NCI-H1105 treated with DMSO at 0.1 percent for 48 hours (cell line): ENCODE measurements at regions not wholly inside any gene's neighbourhood (a gene's known extent, or its start where the extent isn't known, plus 50 kb on each side); places are given as distances from the start of the nearest gene placed in this dataset.

ENCODE experiments used
- DNase-seq: peaks from one replicate; lab custom pipeline; 2025; lab: John Stamatoyannopoulos, UW

DNA sequence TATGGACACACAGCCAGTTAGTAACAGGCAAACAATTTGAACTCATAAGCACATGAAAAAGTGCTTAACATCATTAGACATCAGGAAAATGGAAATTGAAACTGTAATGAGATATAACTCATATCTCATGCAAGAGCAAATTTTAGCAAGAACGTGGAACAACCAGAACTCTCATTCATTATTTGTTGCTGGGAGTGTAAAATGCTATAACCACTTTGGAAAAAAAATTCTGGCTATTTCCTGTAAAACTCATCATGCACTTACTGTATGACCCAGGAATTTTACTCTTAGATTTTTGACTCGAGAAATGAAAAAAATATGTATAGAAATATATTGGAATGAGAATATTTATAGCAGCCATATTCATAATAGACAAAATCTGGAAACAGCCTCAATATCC, 205.7 kb upstream of the PUM3 start:
- no peak for DNase-seq

DNA sequence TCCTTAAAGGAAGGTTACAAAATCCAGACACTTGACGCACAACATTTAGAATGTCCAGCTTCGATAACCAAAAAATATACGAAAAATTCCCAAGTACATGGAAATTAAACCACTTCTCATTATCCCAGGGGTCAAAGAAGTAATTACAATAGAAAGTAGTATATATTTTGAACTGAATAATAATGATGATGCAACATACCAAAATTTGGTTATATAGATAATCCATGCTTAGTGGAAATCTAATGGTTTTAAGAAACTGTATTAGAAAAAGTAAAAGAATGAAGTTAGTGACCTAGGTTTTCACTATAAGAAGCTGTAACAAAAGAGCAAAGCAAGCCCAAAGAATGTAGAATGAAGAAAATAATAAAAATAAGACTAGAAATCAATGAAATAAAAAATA, 204.0 kb upstream of the PUM3 start:
- DNase-seq = no peak

DNA sequence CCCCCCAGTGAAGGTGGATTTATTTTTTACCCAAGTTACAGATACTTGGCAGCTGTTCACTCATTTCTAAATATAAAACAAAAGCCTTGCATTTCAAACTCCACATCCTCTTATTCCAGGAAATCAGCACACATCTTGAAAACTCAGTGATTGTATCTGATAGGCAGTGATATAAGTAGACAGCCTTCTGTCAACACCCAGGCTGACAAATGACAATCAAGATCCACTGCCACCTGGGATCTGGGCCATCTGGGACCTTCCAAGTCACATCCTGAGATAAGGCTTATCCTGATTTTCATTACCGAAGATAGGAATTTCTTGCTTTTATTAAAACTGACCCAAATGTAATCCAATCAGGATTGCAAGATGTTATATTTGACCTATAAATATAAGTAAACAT, 201.3 kb upstream of the PUM3 start:
- no peak for DNase-seq

DNA sequence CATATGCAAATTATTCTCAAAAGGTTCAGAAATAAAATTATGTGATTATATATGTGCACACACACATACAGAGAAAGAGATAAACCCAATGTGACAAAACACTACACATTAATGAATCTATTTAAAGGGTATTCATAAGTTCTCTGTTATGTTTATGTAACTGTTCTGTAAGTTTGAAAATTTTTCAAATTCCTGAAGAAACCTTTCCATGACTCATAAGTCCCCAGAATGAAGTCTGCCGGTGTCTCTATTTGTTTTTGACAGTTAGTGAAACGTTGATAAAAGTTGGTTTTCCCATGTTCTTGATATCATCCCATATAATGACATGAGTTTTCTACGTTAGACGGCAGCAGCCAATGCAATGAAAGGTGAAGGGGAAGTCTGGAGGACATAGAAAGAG, 199.5 kb upstream of the PUM3 start:
- no peak for DNase-seq

DNA sequence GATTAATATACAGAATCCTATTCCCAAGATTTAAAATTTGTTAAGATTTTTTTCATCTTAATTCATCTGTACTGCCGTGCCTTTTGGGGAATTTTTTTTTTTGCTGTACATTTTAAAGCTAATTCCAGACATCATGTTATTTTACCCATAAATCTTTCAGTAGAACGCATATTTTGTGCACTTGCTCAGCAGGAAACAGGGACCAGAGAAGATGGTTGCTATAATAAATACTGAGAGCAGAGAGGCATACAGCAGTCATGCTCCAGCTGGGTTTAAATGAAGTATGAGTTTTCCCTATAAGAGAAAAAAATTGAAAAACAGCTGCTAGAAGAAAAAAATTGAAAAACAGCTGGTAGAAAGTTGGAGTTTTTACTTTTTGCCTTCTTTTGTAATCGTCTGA, 196.9 kb upstream of the PUM3 start:
- no peak for DNase-seq

DNA sequence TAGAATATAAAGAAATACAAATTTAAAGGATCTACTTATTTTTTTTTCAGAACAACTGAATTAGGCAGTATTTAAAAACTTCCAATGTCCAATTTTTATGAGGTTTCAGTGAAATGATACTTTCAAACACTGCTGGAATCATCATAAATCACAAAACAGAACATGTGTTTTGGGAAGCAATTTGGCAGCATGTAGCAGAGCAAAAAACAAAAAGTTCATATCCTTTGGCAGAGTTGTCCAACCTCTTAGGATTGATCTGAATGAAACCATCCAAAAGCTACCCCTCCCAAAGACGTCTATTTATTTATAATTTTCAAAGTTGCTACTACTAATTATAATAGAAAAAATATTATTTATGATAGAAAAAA, 192.4 kb upstream of the PUM3 start:
- DNase-seq = no peak

DNA sequence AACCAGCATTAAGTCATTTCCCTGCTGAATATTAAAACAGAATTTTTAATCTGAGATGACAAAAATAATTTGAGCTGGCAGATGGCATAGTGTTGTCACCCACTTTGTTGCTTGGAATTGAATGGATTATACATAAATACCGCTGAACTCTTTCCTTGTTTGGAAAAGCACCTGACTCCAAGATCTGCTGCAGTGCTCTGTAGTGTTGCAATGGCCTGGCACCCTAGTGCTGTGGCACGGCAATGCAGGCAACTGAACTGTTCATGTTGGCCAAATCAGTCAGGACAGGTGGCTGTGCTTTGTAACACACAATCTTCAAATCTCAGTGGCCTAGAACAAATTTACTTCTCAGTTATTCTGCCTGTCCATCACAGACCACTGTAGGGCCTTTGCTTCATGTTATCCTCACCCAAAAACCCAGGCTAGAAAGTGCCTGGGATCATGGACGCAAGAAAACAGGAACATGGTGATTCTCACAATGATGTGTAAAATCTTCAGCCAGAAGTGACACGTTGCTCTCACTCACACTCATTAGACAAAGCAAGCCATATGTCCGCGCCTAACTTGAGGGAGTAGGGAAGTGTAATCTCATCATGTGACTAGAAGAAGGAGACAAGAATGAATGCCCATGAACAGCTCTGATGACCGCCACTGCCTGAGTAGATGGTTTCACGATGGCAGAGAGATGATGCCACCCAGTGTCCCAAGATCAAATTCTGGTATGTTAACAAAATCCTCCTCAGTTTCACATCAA, 191.9 kb upstream of the PUM3 start:
- no peak for DNase-seq

DNA sequence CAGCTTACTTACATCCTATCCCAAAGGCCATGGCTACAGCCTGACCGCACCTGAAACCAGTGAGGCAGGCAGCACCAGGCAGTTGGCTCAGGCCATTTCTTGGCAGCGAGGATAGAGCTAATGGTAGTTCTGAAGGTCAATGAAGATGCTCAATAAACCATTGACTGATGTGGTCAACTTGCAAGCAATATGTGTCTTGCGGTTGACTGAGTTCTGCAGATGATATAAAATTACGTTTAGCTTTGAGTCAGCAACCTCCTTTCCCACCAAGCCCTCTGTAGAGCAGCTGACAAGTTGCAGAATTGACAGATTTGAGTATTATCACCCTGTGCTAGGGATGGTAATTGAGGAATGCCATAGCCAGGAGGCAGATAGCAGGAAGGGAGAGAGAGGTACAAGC, 189.0 kb upstream of the PUM3 start:
- DNase-seq = no peak

DNA sequence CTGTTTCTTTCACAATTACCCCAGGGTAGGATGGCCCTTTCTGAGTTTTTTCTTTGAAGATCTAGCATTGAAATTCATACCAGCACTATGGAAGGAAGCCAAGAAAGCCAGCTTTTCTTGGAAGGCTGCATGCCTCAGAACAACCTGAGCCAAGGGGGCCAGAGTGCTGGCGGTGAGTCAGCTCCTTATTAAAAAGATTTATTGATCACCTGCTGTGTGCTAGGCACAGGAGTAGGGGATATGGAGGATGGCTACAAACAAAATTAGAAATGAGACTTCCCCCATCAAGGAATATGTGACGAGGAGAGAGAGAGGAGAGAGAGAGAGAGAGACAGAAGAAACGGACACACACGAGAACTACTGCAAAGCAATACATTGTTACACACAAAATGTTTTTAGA, 184.6 kb upstream of the PUM3 start:
- no peak for DNase-seq

DNA sequence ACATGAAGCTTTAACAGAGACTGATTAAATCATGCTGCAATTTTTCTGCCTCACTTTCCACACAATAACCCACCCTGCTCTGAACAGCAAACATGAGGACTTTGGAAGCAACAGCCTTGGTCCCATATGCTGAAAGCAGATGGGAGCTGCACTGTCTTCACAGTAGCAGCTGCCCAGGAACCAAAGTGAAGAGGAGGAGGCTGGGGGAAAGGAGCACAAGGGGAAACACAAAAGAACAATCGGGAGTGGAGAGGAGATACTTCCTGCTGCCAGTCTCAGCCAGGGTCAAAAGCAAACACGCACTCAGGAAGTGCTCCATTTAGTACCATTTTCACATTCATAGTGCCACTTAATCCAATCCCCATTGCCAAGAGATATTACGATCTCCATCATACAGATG, 183.3 kb upstream of the PUM3 start:
- DNase-seq = peak; percentile 62

DNA sequence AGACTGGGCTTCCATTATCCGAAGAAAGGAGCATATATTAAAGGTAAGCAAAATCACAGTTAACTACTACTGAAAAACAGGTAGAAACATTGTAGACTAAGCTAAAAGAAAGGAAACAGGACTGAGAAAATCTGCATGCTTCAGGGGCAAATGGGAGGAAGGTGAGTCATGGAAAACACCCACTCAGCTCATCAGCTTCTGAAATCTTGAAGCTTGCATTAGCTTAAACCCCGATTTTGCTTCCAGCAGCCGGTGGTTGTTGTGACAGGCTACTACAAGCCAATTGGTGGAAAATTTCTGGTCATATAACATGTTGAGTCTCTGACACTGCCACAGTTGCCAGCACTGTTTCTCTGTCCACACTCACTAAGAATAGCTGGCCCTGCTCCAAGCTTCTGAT, 179.6 kb upstream of the PUM3 start:
- DNase-seq = no peak

DNA sequence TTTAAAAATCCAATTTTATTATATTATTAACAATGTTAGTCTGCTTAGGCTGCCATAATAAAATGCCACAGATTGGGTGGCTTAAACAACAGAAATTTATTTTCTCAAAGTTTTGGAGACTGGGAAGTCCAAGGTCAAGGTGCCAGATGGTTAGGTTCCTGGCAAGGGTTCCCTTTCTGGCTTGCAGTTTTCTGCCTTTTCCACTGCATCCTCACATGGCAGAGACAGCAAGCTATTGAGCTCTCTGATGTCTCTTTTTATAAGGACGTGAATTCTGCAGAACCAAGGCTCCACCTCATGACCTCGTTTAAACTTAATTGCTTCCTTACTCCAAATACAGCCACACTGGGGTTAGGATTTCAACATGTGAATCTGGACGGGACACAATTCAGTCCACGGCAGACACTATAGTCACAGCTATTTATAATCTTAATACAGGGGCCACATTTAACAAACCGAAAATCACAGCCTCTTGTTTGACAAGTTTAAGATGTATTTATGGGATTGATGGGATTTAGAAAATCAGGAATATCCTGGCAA, 174.9 kb upstream of the PUM3 start:
- DNase-seq = no peak

DNA sequence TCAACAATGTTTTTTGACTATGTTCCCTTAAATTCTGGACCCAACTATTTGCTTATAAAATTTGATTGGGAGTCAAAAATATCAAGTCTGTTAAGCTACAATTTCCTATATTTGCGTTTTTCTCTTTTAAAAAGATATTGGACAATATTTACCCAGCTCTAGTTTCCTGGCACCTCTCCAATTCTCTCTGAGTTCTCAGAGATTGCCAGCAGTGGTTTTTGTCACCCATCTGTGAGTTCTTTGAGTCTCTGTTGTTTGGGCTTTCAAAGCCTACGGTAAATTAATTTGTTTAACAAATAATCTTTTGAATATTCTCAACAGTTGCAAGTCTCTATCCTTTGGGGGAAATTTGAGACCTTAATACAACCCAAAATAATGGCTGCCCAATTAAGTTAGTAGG, 174.2 kb upstream of the PUM3 start:
- peak; percentile 80 for DNase-seq

DNA sequence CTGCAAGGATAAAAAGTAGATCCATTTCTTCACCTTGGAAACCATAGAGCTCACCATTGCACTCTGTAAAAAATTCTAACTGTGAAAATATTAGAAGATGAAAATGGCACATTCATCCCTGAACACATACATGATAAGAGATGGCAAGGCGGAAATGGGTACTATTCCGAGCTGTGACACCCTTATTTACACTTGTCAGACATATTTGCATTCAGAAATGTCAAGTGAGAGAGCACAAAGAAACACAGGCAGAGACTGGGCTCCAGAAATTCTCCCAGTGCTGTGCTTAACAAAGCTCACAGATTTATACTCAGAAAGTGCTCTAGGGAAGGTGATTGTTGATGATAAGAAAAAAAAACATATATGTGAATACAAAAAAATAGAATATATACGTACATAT, 170.3 kb upstream of the PUM3 start:
- DNase-seq = no peak

DNA sequence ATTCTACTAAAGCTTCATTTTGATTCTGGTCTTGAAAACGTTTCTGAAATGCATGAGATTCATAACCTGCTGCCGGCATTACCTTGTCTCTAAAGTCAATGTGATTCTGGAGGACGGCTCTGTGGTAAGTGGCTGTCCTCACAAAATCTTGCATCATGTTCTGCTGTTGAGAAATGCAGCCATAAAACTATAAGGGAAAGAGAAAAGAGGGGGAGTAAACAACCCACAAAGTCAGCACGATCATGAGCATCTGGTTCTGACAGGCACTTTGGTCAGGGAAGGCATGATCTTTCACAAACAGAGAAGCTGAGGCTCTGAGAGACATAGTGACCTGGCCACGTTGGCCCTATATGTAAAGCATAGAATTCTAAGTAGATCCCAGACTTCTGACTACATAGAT, 168.9 kb upstream of the PUM3 start:
- DNase-seq = no peak

DNA sequence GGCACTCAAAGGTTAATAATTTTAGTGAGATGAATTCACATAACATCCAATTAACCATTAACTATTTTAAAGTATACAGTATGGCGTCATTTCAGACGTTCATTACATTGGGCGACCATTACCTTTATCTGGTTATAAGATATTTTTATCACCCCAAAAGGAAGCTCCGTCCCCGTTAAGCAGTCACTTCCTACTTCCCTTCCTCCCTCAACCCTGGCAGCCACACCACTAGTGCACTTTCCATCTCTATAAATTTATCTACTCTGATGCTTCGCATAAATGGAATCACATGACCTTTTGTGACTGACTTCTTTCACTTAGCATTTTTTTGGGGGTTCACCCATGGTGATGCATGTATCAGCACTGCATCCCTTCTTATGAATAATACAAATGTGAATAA, 168.3 kb upstream of the PUM3 start:
- DNase-seq = no peak

DNA sequence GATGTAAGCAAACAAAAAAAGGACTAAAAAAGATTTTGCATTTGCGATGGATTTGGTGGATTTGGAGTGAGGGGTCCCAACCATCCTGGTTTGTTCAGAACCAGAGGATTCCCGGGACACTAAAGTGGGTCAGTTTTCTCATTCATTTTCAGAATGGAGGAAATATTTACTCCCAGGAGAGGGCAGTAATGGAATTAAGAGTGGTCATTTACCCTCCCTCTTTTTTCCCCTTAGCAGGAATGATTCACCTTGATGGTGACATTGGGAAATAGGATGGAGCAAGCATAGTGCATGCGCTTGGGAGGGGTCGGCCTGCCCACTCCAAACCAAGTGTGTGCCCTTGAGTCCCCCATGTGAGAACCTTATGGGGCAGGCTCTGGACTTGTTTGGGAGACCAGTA, 164.2 kb upstream of the PUM3 start:
- DNase-seq = no peak

DNA sequence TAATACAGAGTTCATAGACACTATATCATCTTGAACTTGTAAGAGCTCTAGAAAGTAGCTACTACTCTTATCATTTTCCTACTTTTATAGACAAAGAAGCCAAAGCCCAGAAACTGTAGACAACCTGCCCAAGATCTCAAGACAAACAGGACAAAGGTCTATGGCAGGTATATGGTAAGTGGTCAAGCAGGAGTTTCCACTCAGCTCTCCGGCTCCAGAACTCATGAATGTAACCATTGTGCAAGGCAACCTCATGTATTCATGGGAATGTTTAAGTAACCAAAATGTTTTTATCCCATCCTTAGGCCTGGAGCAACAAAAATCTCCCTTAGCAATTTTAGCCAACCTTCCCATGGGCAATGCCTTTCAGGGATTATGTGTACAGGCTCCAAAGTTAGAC, 163.4 kb upstream of the PUM3 start:
- DNase-seq = no peak

DNA sequence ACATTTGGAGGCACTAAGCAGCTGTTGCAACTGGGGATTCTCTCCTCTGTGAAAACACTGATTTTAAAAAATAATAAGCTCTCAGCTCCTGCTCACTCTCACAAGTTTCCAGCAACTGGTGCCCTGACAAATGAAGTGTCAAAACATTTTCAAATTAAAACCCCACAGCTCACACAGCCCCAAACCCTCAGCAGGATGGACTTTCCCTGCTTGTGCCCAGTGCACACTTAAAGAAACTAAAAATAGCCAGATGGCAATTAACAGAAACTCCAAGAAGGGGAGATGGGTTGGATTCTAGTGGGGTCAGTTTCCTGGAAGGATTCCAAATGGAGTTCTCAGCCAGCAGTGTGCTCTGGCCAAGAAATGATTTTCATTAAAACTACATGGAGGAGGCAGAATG, 163.0 kb upstream of the PUM3 start:
- no peak for DNase-seq

DNA sequence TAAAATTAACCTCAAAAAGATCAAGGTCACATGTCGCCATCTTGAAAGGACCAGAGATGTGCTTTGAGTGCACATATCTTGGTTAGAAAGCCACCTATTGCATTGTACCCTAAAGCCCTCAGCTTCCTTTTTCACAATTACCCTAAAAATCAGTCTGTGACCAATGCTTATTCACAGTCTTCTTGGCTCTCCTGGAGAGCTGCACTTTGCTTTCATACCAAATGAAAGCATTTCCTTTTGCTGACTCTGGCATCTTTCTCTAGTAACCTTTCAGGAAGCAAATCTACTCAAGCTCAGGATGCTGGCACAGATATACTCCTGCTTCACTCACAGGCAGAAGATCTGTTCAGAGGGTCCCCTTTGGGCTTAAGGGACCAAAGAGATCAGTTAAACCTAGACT, 160.7 kb upstream of the PUM3 start:
- no peak for DNase-seq

DNA sequence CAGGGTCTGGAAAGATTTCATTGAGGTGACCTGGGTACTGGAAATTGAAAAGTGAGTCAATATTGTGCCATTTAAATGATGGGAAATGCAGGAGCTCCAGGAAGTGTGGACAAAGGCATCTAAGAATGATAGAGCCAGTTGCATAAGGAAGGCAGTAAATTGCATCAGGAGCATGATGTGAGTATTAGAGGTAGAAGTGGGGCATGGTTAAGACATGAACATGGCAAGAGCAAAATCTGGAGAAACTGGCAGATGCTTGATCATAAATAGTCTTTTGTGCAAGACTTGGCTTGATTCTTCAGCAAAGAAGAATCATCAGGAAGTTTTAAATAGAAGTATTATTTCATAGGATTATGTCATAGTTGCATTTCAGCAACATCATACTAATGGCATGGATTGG, 157.4 kb upstream of the PUM3 start:
- no peak for DNase-seq

DNA sequence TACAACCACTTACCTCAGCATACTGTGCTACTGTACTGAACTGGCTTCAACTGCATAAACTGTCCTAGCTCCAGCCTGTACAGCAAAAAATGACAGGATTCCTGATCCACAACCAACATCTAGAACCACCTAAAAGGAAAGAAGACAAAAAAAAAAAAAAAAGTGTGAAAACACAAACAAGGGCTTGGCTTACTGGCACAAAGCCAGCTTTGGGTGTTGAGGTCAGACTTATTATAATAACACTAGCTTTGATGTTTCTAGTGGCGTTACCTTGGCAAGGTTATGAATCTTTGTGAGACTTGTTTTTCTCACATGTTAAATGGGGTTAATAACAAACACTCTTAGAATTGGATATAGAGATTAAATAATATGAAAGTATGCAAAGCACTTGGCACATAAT, 148.5 kb upstream of the PUM3 start:
- DNase-seq = peak; percentile 6

DNA sequence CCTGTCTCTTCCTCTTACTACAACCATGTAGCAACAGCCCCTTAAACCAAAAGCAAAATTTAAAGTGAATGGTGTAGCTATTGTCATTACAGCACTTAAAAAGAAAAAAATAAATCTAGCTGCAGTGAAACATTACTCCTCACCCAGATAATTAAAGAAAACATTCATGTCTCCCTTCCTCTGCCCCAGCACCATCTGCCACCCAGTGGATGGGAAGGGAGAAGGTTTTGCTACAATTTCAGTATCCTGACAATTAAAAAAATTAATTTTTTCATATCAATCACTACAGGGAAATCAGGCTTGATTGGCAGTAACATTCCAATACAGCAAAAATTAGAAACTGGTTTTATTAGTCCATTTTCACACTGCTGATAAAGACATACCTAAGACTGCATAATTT, 147.4 kb upstream of the PUM3 start:
- no peak for DNase-seq

DNA sequence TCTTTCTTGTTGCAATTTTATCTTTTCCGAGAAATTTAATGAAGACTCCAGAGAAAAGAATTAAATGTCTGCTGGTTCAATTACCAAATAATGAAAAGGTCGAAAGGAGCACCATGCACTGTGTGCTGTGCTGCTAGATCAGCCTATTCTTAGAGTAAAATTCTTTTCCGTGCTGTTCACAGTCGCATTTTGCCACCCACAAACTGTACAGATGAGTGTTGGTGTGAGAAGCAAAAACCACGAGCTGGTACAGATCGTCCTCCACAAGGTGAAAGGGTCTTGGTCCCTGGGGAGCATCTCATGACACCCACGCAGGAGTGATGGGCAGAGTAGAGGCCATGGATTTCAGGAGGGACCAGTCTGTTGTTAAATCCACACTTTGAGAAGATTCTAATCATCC, 143.8 kb upstream of the PUM3 start:
- no peak for DNase-seq

DNA sequence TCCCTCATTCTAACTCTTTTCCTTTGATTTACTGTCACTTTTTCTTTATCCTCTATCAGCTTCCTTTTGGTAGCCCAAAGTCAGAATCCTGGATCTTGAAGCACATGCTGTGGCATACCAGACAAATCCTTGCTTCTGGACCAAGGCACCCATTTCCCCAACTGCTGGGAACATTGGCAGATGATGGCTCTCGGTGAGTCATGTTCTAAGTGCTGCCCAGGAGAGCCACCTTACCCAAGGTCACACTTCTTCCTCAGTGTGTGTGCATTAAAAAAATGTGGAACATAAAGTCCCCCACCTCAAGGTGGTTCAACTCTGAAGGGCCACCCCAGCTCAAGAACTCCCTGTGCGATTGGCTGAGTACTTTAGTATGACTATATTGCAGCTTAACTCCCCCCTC, 141.4 kb upstream of the PUM3 start:
- no peak for DNase-seq
